ENCODE measurements at regions not wholly inside any gene's neighbourhood (a gene's known extent, or its start where the extent isn't known, plus 50 kb on each side); places are given as distances from the start of the nearest gene placed in this dataset.

GRCh38 chr5:82713811-82714210, 363.4 kb downstream of the TMEM167A start:
- H3K27ac Mint-ChIP-seq, result peak overlapping the region in 2 of 3 experiments; percentile 17 to 46
- peaks cover 4% of the 10 kb centered on the region for H3K27me3 Mint-ChIP-seq (ENCODE audit: low read depth)
- H3K4me1 Mint-ChIP-seq, result no peaks in the 10 kb centered on the region
- peaks cover 12% of the 10 kb centered on the region for H3K9me3 Mint-ChIP-seq
- TF ChIP-seq CTCF (IDR thresholded peaks at IDR 0.05; ENCODE audit: unreplicated experiment in 3 of 3), result no peak
- H3K4me3 Mint-ChIP-seq, result no peak overlapping the region
- no peaks in the 10 kb centered on the region for H3K36me3 Mint-ChIP-seq (ENCODE audit: low read depth)

- Mint-ChIP-seq H3K4me3 (no peak overlapping the region), H3K4me1 (peaks cover 19% of the 10 kb centered on the region), H3K27ac (peak overlapping the region; percentile 86 to 93 (median 87)), H3K27me3 (ENCODE audit: low read depth) (no peaks in the 10 kb centered on the region), H3K9me3 (peaks cover 9% of the 10 kb centered on the region), H3K36me3 (ENCODE audit: low read depth) (no peaks in the 10 kb centered on the region)
- no peak for TF ChIP-seq CTCF (IDR thresholded peaks at IDR 0.05; ENCODE audit: unreplicated experiment in 3 of 3)
These were observed 369.5 kb downstream of the TMEM167A start for GRCh38 chr5:82707741-82708140.

- H3K4me3 Mint-ChIP-seq, result no peak overlapping the region
- H3K4me1 Mint-ChIP-seq, result peaks cover 34% of the 10 kb centered on the region
- no peaks in the 10 kb centered on the region for H3K27me3 Mint-ChIP-seq (ENCODE audit: low read depth)
- H3K36me3 Mint-ChIP-seq (ENCODE audit: low read depth), result no peaks in the 10 kb centered on the region
- H3K9me3 Mint-ChIP-seq, result peaks cover 6% of the 10 kb centered on the region
- no peak for TF ChIP-seq CTCF (IDR thresholded peaks at IDR 0.05; ENCODE audit: unreplicated experiment in 3 of 3)
- H3K27ac Mint-ChIP-seq, result peak overlapping the region; percentile 51 to 91 (median 86)
These were observed 372.8 kb downstream of the TMEM167A start for GRCh38 chr5:82704381-82704780.

GRCh38 chr5:82702046-82702445, 375.1 kb downstream of the TMEM167A start:
- H3K27ac Mint-ChIP-seq, result peak overlapping the region; percentile 11 to 83 (median 62)
- no peaks in the 10 kb centered on the region for H3K36me3 Mint-ChIP-seq (ENCODE audit: low read depth)
- peaks cover 38% of the 10 kb centered on the region for H3K4me1 Mint-ChIP-seq
- TF ChIP-seq CTCF (IDR thresholded peaks at IDR 0.05; ENCODE audit: unreplicated experiment in 3 of 3), result no peak
- H3K4me3 Mint-ChIP-seq, result no peak overlapping the region
- H3K27me3 Mint-ChIP-seq (ENCODE audit: low read depth), result no peaks in the 10 kb centered on the region
- peaks cover 6% of the 10 kb centered on the region for H3K9me3 Mint-ChIP-seq

GRCh38 chr5:82699737-82700136, 377.5 kb downstream of the TMEM167A start:
- peak overlapping the region in 2 of 3 experiments; percentile 55 to 69 for H3K27ac Mint-ChIP-seq
- H3K9me3 Mint-ChIP-seq, result no peaks in the 10 kb centered on the region
- H3K4me1 Mint-ChIP-seq, result peaks cover 40% of the 10 kb centered on the region
- no peak overlapping the region for H3K4me3 Mint-ChIP-seq
- H3K36me3 Mint-ChIP-seq (ENCODE audit: low read depth), result no peaks in the 10 kb centered on the region
- H3K27me3 Mint-ChIP-seq (ENCODE audit: low read depth), result no peaks in the 10 kb centered on the region
- TF ChIP-seq CTCF (IDR thresholded peaks at IDR 0.05; ENCODE audit: unreplicated experiment in 3 of 3), result no peak

GRCh38 chr5:82698026-82698425, 379.2 kb downstream of the TMEM167A start:
- Mint-ChIP-seq H3K27ac (peak overlapping the region; percentile 62 to 96 (median 86)), H3K4me3 (no peak overlapping the region), H3K27me3 (ENCODE audit: low read depth) (no peaks in the 10 kb centered on the region), H3K36me3 (ENCODE audit: low read depth) (no peaks in the 10 kb centered on the region), H3K9me3 (no peaks in the 10 kb centered on the region), H3K4me1 (peaks cover 44% of the 10 kb centered on the region)
- no peak for TF ChIP-seq CTCF (IDR thresholded peaks at IDR 0.05; ENCODE audit: unreplicated experiment in 3 of 3)

Data from nephron (organoid).